Neuronal stem cell (in vitro differentiated cells): ENCODE measurements at regions not wholly inside any gene's neighbourhood (a gene's known extent, or its start where the extent isn't known, plus 50 kb on each side); places are given as distances from the start of the nearest gene placed in this dataset.
A peak's percentile ranks its signal among the peaks of the same experiment; 100 is the strongest.

Experiments used
- DNase-seq: peaks from one replicate; pipeline ENCODE4 v3.0.0-alpha.2; 2013; ENCODE audit warnings: low spot score
- H2AFZ ChIP-seq: one replicate; pipeline ENCODE4 v1.6.1; 2013; ENCODE audit warnings: mild to moderate bottlenecking, low read length, inconsistent platforms
- H2AK5ac ChIP-seq: 2 replicates; pipeline ENCODE4 v1.6.1; 2013; ENCODE audit warnings: low read depth, mild to moderate bottlenecking, inconsistent platforms, low read length, moderate library complexity, mixed read lengths
- H2BK120ac ChIP-seq: 2 replicates; pipeline ENCODE4 v1.6.1; 2013; ENCODE audit warnings: low read depth, mild to moderate bottlenecking, inconsistent platforms, low read length, moderate library complexity, mixed read lengths
- H2BK12ac ChIP-seq: one replicate; pipeline ENCODE4 v1.6.1; 2013; ENCODE audit warnings: low read length, inconsistent platforms
- H2BK15ac ChIP-seq: 2 replicates; pipeline ENCODE4 v1.6.1; 2013; ENCODE audit warnings: mild to moderate bottlenecking, low read length, inconsistent platforms, mixed read lengths
- H2BK5ac ChIP-seq: one replicate; pipeline ENCODE4 v1.6.1; 2013; ENCODE audit warnings: inconsistent platforms, mild to moderate bottlenecking, low read length, moderate library complexity
- H3K14ac ChIP-seq: one replicate; pipeline ENCODE4 v1.6.1; 2013; ENCODE audit warnings: low read length, inconsistent platforms
- H3K18ac ChIP-seq: 2 replicates; pipeline ENCODE4 v1.6.1; 2013; ENCODE audit warnings: low read length, inconsistent platforms
- H3K23ac ChIP-seq: 2 replicates; pipeline ENCODE4 v1.6.1; 2013; ENCODE audit warnings: low read depth, mild to moderate bottlenecking, mixed read lengths, low read length, inconsistent platforms; ENCODE audit not compliant: poor library complexity
- H3K27ac ChIP-seq: replicated peaks from 3 replicates; pipeline ENCODE4 v1.5.1; 2013; ENCODE audit warnings: low read length, inconsistent platforms
- H3K27me3 ChIP-seq, 3 experiments: 2 replicates each; pipeline ENCODE4 v1.6.1; 2013; ENCODE audit warnings: low read length in 3 of 3, mild to moderate bottlenecking in 2 of 3, inconsistent platforms in 1 of 3, low read depth in 1 of 3, mixed read lengths in 1 of 3, moderate library complexity in 1 of 3; ENCODE audit not compliant: control insufficient read depth in 3 of 3, insufficient read depth in 3 of 3
- H3K36me3 ChIP-seq, 2 donors: replicated peaks in 1 of 2; 2 replicates each; pipeline ENCODE4 v1.6.1; 2013; ENCODE audit warnings: low read length in 2 of 2; ENCODE audit not compliant: control insufficient read depth in 2 of 2, insufficient read depth in 2 of 2
- H3K4ac ChIP-seq: 2 replicates; pipeline ENCODE4 v1.6.1; 2013; ENCODE audit warnings: inconsistent platforms, mild to moderate bottlenecking, low read length, moderate library complexity
- H3K4me1 ChIP-seq, 2 donors: 1 replicate in 1 of 2; 2 replicates in 1 of 2; pipeline ENCODE4 v1.6.1; 2013; ENCODE audit warnings: low read length in 2 of 2, low read depth in 1 of 2; ENCODE audit not compliant: control insufficient read depth in 2 of 2, insufficient read depth in 1 of 2
- H3K4me2 ChIP-seq: one replicate; pipeline ENCODE4 v1.6.1; 2013; ENCODE audit warnings: mild to moderate bottlenecking, low read length, inconsistent platforms; ENCODE audit not compliant: insufficient read depth, poor library complexity, severe bottlenecking
- H3K4me3 ChIP-seq, 2 donors: 2 replicates each; pipeline ENCODE4 v1.5.1; 2013; ENCODE audit warnings: low read length in 2 of 2, mild to moderate bottlenecking in 2 of 2, inconsistent platforms in 1 of 2, moderate library complexity in 1 of 2
- H3K79me1 ChIP-seq: one replicate; pipeline ENCODE4 v1.6.1; 2013; ENCODE audit warnings: low read depth, mild to moderate bottlenecking, inconsistent platforms, low read length, moderate library complexity
- H3K9ac ChIP-seq: one replicate; pipeline ENCODE4 v1.6.1; 2013; ENCODE audit warnings: mild to moderate bottlenecking, low read depth, low read length, inconsistent platforms; ENCODE audit not compliant: poor library complexity
- H3K9me3 ChIP-seq, 2 donors: replicated peaks in 1 of 2; 2 replicates each; pipeline versions ENCODE3 to v1.6.1; 2013; ENCODE audit warnings: low read length in 2 of 2, mild to moderate bottlenecking in 2 of 2, inconsistent platforms in 1 of 2, low read depth in 1 of 2, mixed read lengths in 1 of 2, moderate library complexity in 1 of 2; ENCODE audit not compliant: control insufficient read depth in 2 of 2, insufficient read depth in 1 of 2
- H4K8ac ChIP-seq: one replicate; pipeline ENCODE4 v1.6.1; 2013; ENCODE audit warnings: low read depth, mild to moderate bottlenecking, inconsistent platforms, low read length, moderate library complexity
- H4K91ac ChIP-seq: one replicate; pipeline ENCODE4 v1.6.1; 2013; ENCODE audit warnings: low read length, low read depth, mild to moderate bottlenecking, inconsistent platforms; ENCODE audit not compliant: poor library complexity
- WGBS, 2 donors: extraction: QIAGEN DNeasy Blood & Tissue Kit; methylation state at CpG; one replicate each; pipeline ENCODE4 v1.1.7; 2013; ENCODE audit warnings: missing lambda C conversion rate in 2 of 2, mixed read lengths in 1 of 2; ENCODE audit not compliant: insufficient read length in 2 of 2, insufficient replicate concordance in 1 of 2; ENCODE audit errors: extremely low coverage in 2 of 2; 5-methylcytosine and 5-hydroxymethylcytosine counted together

GRCh38 chr4:166538491-166539005 lies 665.5 kb downstream of the TLL1 start:
- H3K9ac ChIP-seq, result no peak overlapping the region
- no peak overlapping the region for H4K8ac ChIP-seq
- H3K4me2 ChIP-seq, result no peak overlapping the region
- H3K4me3 ChIP-seq, result no peak overlapping the region
- H3K9me3 ChIP-seq, result peaks cover 0 to 2% of the 10 kb centered on the region in 2 donors
- no peaks in the 10 kb centered on the region for H3K79me1 ChIP-seq
- no peak overlapping the region for H2BK5ac ChIP-seq
- H2AFZ ChIP-seq, result peak overlapping the region; percentile 23
- H3K14ac ChIP-seq, result no peak overlapping the region
- H3K27ac ChIP-seq, result no peak overlapping the region
- no peak overlapping the region for H2BK120ac ChIP-seq
- H3K4ac ChIP-seq, result no peak overlapping the region
- no peak overlapping the region for H2BK15ac ChIP-seq
- no peak overlapping the region for H4K91ac ChIP-seq
- H3K27me3 ChIP-seq, result peaks cover 0 to 2% (median 0%) of the 10 kb centered on the region in 3 experiments
- no peak overlapping the region for H3K18ac ChIP-seq
- no CpG with 5 or more reads among the region's 2 CpGs for WGBS, 2 donors
- no peak overlapping the region for H2AK5ac ChIP-seq
- DNase-seq, result no peak
- H3K23ac ChIP-seq, result no peak overlapping the region
- H2BK12ac ChIP-seq, result no peak overlapping the region
- no peaks in the 10 kb centered on the region for H3K4me1 ChIP-seq
- no peaks in the 10 kb centered on the region for H3K36me3 ChIP-seq

GRCh38 chr4:166546009-166546408 lies 673.0 kb downstream of the TLL1 start:
- H3K4me2 ChIP-seq, result no peak overlapping the region
- H3K36me3 ChIP-seq, result no peaks in the 10 kb centered on the region
- H2BK120ac ChIP-seq, result no peak overlapping the region
- H3K9me3 ChIP-seq, result peaks cover 0 to 3% of the 10 kb centered on the region in 2 donors
- H3K27me3 ChIP-seq, result peaks cover 0 to 2% (median 0%) of the 10 kb centered on the region in 3 experiments
- no peaks in the 10 kb centered on the region for H3K79me1 ChIP-seq
- H2AK5ac ChIP-seq, result no peak overlapping the region
- no peak overlapping the region for H3K23ac ChIP-seq
- no peak overlapping the region for H3K18ac ChIP-seq
- no CpG with 5 or more reads among the region's 6 CpGs for WGBS, 2 donors
- no peak overlapping the region for H4K8ac ChIP-seq
- H2BK5ac ChIP-seq, result no peak overlapping the region
- no peak for DNase-seq
- H3K27ac ChIP-seq, result no peak overlapping the region
- H3K14ac ChIP-seq, result no peak overlapping the region
- H3K4me1 ChIP-seq, result no peaks in the 10 kb centered on the region
- H2BK15ac ChIP-seq, result no peak overlapping the region
- no peak overlapping the region for H3K4me3 ChIP-seq
- H3K9ac ChIP-seq, result no peak overlapping the region
- no peak overlapping the region for H4K91ac ChIP-seq
- H2BK12ac ChIP-seq, result no peak overlapping the region
- H3K4ac ChIP-seq, result no peak overlapping the region
- no peak overlapping the region for H2AFZ ChIP-seq

GRCh38 chr4:166577639-166578038 lies 656.7 kb downstream of the SPOCK3 start:
- no peak overlapping the region for H3K14ac ChIP-seq
- no peak overlapping the region for H3K9ac ChIP-seq
- no peaks in the 10 kb centered on the region for H3K9me3 ChIP-seq
- no peak overlapping the region for H4K91ac ChIP-seq
- no peak overlapping the region for H3K4ac ChIP-seq
- H3K4me1 ChIP-seq, result no peaks in the 10 kb centered on the region
- no peak overlapping the region for H2BK15ac ChIP-seq
- H2BK120ac ChIP-seq, result no peak overlapping the region
- no peak overlapping the region for H3K18ac ChIP-seq
- H3K4me2 ChIP-seq, result no peak overlapping the region
- WGBS, 2 donors, result no CpG with 5 or more reads among the region's 2 CpGs
- no peaks in the 10 kb centered on the region for H3K27me3 ChIP-seq
- H3K4me3 ChIP-seq, result no peak overlapping the region
- no peak for DNase-seq
- no peak overlapping the region for H4K8ac ChIP-seq
- H3K79me1 ChIP-seq, result no peaks in the 10 kb centered on the region
- no peak overlapping the region for H2AK5ac ChIP-seq
- no peak overlapping the region for H3K23ac ChIP-seq
- H3K36me3 ChIP-seq, result no peaks in the 10 kb centered on the region
- no peak overlapping the region for H2BK12ac ChIP-seq
- H3K27ac ChIP-seq, result no peak overlapping the region
- H2BK5ac ChIP-seq, result no peak overlapping the region
- no peak overlapping the region for H2AFZ ChIP-seq

GRCh38 chr4:166585491-166585890 lies 648.8 kb downstream of the SPOCK3 start:
- Histone ChIP-seq H2BK12ac (no peak overlapping the region), H2AFZ (no peak overlapping the region), H2AK5ac (no peak overlapping the region), H3K36me3 (no peaks in the 10 kb centered on the region), H3K27me3 (no peaks in the 10 kb centered on the region), H3K27ac (no peak overlapping the region), H3K9me3 (no peaks in the 10 kb centered on the region), H3K18ac (no peak overlapping the region), H3K4ac (no peak overlapping the region), H3K4me1 (peaks cover 0 to 2% of the 10 kb centered on the region in 2 donors), H2BK5ac (no peak overlapping the region), H3K4me2 (no peak overlapping the region), H3K23ac (no peak overlapping the region), H3K9ac (no peak overlapping the region), H4K8ac (no peak overlapping the region), H2BK15ac (no peak overlapping the region), H3K79me1 (no peaks in the 10 kb centered on the region), H3K14ac (no peak overlapping the region), H4K91ac (no peak overlapping the region), H3K4me3 (no peak overlapping the region), H2BK120ac (no peak overlapping the region)
- DNase-seq, result no peak
- 100% methylated on average over 1 of the region's 3 CpGs; no CpG with 5 or more reads in 1 of the 2 donors for WGBS, 2 donors
